Endothelial cell of hepatic sinusoid (primary cell): ENCODE measurements at regions not wholly inside any gene's neighbourhood (a gene's known extent, or its start where the extent isn't known, plus 50 kb on each side); places are given as distances from the start of the nearest gene placed in this dataset.
"Not testable (repeated sequence)": the region's sequence is repeated elsewhere in the genome, so short reads cannot be mapped to it uniquely, and the experiment has no call there.

ENCODE experiments used
- in situ Hi-C: cut with HindIII; loops from 2 replicates; pipeline ENCODE4 v1.10.0; 2017; ENCODE audit warnings: low sequenced_read_pairs

DNA sequence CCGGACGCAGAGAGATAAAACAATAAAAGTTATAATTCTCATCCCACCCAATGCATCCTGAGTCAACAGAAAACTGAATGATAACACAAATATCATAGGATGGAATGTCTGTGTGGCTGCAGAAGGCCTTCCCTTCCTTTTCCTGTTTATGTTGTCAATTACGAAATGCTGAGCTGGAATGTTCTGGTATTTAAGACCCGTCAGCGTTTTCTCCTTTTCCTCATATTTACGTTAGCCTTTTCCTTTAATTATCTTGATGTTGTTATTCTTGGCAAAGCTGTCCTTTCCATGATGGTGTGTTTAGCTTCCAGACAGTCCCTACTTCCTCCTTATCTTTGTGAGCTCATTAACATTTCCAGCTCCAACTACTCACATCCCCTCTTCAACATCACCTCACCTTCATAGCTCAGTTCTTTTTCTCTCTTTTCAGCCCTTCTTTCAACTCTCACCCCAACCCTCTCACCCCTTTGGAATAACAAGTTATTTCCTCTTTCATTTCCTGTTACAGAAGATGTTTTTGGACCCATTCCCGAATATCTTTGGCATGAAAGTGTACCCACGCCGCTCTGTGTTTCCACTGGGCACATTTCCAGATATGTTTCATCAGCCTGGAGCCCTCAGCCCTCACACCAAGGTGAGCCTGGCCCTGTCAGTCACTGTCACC lies 221.6 kb downstream of the NR2F1-AS1 start:
- in situ Hi-C loops = no loop called here

DNA sequence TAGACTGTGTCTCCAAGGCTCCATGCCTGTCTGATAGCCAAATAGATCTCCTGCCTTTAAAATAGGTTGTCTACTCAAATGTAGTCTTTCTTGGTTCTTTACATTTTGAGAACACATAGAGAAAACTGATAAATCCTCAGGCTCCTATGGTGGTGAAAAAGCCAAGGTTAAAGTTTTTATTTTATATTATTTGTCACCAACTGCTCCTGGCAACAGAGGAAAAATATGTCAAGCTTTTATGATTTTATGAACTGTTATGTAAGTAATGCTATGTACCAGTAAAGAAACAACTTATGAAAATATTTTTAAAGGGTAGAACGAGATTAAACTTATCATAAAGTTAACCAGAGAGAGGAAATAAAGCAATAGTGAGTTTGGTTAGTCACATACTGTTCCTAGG lies 222.8 kb downstream of the NR2F1-AS1 start:
- in situ Hi-C loops = no loop called here

DNA sequence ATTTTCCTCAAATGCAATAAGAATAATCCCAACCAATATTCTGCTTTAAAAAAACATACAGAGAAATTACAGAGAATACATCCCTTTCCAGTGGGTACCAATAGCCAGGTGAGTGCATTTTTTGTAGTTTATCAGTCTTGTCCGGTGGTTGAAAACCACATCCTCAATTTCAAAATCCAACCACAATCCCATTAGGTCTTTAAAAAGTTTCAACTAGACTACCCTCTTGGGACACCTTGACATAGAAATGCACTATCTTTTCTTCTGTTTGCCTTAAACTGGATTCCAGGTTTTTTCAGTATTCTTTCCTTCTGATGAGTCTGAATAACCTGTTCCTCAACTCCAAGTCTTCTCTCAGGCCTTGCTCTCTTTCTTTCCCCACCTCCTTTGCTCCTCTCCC lies 223.3 kb downstream of the NR2F1-AS1 start:
- in situ Hi-C loops = no loop called here

DNA sequence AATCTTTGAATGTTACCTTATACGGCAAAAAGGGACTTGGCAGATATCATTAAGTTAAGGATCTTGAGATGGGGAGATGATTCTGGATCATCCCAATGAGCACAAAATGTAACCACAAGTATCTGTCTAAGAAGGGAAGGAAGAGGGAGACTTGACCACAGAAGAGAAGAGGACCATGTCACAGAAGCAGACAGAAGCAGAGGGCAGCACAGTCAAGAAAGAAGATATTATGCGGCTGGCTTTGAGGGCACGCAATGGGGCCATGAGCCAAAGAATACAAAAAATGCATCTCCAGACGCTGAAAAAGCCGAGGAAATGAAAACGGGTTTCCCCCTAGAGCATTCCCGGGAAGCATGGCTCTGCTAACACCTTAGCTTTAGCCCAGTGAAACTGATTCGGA lies 225.3 kb downstream of the NR2F1-AS1 start:
- in situ Hi-C loops = no loop called here

DNA sequence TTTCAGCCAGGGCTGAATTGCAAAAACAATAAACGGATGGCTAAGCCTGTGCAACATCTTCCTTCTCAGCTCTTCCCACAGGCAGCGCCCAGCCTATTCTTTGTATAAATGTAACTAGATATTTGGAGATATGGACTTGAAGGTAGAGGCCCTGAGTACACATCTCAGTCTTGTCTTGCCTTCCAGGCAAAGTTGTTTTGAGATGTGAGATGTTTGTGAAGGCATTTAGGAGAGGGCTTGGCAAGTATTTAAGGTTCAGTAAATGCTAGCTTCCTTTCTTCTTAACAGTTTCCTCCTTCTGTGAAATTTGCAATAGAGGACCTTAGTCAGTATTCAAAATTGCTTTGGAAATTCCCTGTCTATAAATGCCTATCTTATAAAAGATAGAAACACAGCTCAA lies 228.8 kb downstream of the NR2F1-AS1 start:
- in situ Hi-C loops = no loop called here

DNA sequence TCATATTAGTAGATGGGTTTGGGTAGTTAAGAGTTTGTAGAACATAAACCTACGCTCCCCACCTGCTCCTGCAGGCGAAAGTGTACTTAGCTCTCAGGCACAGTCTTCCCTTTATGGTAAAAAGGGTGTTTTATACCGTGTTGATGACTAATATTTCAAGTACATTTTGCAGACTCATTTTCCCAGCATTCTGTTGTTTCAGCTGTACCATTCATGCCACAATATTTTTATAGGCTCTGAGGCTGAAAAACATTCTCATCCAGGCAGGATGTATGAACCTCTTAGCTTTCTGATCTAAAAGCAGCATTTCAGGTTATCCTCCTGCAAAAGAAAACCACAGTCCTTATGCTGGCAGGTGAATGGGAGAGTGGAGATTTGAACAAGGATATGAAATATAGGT lies 231.4 kb downstream of the NR2F1-AS1 start:
- in situ Hi-C loops = no loop called here

DNA sequence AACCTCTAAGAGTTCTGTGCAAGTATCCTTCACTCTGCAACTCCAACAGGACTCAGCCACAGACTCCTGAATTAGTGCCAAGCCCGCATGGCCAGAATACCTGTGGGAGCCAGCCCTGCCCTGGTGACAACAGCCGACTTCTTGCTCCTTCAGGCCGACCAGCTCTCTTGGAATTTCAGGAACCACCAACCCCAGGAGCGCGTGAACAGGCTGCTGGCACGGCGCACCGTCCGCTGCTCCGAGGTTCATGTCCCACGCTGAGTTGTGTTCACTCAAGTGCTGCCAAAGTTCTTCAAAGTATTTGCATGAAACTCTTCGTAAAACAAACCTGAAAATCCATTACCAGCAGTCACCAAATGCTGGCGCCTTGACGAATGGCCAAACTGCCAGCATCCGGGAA lies 232.8 kb downstream of the NR2F1-AS1 start:
- in situ Hi-C loops = no loop called here

DNA sequence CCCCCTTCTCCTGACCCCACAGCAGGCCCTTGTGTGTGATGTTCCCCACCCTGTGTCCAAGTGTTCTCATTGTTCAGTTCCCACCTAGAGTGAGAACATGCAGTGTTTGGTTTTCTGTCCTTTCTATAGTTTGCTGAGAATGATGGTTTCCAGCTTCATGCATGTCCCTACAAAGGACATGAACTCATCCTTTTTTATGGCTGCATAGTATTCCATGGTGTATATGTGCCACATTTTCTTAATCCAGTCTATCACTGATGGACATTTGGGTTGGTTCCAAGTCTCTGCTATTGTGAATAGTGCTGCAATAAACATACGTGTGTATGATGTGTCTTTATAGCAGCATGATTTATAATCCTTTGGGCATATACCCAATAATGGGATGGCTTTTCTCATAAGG lies 234.2 kb downstream of the NR2F1-AS1 start:
- in situ Hi-C loops = not testable (repeated sequence)

DNA sequence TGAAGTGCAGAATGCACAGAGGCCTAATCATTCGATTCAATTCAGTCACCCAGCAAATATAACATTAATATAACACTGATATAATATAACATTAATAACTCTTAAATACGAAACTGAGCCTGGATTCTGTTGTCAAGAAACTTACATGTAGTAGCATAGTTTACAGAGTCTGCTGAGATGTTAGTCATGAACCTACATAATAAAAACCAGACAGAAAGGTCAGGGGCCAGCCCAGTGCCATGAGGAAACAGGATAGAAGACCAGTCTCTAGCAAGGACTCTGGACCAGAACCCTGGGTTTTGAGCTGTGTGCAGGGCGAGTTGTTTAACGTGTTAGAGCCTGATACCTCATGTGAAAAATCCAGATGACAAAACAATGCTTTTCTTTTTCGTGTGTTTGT lies 234.7 kb downstream of the NR2F1-AS1 start:
- in situ Hi-C loops = no loop called here

DNA sequence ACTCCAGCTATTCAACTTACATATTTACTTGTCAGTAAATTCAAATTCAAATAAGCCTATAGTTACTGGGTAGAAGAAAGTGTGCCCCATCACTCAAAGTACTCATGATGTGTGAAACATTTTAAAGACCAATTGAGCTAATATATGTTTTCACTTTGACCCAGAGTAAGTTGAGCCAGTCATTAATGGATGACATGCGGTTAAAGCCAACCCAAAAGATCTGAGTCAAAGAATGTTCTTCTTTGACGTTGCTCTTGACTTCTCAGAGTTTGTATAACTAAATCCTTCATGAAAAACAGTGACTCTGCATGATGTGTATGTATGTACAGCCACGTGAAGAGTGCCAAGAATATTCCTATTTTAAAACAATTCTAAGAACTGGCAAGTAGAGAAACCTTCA lies 237.4 kb downstream of the NR2F1-AS1 start:
- in situ Hi-C loops = no loop called here

DNA sequence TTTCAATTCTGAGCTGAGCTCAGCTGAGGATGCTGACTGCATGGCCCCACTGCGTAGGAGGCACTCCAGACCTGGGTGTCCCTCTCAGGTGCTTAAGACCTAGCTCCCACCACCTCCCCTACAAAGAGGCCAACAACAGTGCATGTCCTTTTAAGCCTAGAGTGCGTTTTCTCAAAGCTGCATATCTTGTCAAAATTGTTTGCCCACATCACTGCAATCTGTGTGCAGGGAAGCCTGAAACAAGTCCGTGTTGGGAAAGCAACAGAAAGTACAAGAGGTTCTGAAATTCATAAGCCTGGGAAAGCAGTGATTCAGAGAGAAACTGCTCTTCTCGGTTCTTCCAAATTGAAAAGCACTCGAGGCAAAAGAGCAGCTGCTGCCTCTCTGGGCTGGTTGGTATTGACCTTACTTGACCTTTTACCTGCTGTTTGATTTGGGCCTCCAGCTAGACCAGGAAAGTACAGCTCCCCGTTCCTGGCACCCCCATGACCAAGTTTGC lies 238.4 kb downstream of the NR2F1-AS1 start:
- in situ Hi-C loops = no loop called here

DNA sequence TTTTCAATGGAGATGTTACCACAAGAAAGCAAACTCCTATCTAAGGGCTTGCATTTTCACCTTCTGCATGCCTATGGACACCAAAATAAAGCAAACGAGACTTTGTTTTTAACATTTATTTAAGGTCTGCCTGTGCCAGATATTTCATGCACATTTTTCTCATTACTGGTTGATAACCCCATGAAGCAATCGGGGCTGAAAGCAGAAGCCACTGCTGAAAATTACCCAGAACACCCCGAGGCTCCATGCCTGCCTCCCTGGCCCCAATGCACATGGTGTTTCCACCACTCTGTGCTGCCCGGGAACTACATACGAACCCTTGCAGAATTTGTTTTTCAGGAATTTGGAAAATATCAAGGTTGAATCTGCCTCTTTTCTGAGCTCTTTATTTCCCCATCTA lies 240.1 kb downstream of the NR2F1-AS1 start:
- in situ Hi-C loops = no loop called here

DNA sequence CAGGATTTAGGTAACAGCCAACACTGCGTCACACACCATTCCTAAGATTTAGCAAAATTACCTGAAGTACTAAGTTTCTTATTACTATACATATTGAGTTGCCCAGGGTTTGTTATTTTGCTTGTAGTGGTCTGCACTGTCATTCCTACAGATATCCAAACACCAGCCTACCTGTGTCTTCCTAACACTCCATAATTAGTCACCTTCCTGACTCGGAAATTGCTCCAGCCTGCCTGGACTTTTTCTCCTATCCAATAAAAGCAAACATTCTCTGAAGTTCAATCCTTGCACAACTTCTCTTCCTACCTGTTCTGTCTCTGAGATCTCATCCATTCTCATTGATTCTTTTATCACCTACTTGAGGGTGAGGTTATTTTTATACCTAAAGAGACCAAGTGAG lies 243.9 kb downstream of the NR2F1-AS1 start:
- in situ Hi-C loops = no loop called here

DNA sequence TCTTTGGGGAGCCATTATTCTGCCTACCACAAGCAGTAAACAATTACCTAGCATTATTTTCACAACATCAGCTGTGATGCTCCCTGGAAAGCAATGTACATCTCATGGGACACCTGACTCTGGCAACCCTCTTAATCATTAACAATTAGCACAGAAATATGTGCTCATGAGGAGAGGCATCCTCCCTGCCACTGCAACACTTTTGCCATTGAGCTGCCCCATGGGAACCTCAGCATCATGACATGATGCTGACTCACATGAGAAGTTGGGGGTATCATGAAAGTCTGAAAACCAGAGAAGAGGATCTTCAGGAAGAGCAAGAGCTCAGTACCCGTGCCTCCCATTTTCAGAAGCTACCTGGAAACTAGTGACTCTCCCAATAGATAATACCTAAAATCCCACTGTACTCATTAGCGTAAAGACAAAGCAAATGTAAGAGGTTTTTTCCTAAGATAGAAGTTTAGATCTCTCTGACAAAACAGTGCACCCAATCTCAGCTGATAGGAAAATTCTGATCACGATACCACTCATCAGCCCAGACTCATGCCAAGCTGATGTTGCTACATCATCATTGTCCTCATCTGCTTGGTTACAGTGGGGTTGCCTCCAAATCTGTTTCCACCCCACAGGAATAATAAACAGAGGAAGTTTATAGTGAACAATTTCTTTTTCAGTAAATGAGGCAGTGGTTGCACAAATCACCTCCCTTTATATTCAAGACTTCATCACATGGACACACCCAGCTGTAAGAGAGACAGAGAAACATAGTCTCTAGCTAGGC lies 244.5 kb downstream of the NR2F1-AS1 start:
- in situ Hi-C loops = no loop called here

DNA sequence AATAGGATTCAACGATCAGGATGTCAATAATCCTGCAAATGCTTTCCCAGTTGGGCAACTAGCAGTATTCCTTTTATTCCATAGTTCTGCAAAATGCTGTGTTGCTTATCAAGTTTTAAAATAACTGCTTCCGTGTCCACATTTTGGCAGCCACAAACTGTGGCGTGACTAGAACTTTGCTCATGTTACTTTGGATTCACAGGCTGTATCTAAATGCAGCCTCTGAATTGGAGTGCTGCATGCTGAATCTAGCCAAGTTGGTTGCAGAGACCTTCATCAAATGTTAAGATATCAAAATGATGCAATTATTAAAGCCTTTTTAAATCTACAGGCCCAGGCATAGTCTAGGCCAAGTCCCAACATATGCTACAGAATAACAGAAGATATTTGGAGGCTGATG lies 249.2 kb downstream of the NR2F1-AS1 start:
- in situ Hi-C loops = no loop called here

DNA sequence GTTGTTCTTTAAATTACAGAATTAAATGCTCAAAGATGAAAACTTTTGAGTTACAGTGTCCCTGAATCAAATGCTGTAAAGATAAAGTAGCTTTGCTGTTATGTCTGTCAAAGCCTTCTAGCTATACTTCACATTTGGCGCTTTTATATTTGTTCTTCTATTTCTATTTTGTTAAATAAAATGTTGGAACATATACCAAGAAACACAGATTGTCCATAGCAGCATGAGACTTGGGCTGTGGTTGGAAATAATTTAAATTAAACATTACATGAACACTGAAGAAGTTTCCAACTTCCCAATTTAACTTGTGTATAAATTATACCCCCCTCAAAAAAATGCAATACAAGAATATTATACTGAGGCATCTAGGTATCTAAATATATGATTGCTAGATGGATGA lies 249.8 kb downstream of the NR2F1-AS1 start:
- in situ Hi-C loops = no loop called here

DNA sequence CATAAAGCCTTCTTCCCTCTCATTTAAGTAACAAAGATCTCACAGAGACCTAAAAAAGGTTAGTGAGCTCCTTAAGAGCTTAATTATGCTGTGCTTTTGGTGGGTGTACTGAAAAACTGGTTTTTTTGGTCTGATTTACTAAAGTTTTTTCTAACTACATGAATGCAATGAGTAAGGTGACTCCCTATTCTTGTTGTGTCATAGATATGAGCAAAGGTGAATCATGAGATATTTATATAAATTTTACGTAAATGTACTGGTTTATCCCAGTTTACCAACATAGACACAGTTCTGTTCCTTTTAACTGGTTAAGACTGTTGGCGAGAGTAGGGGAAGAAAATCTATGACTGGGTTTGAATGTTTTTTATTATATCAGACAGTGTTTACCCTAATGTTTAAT lies 250.5 kb downstream of the NR2F1-AS1 start:
- in situ Hi-C loops = no loop called here

DNA sequence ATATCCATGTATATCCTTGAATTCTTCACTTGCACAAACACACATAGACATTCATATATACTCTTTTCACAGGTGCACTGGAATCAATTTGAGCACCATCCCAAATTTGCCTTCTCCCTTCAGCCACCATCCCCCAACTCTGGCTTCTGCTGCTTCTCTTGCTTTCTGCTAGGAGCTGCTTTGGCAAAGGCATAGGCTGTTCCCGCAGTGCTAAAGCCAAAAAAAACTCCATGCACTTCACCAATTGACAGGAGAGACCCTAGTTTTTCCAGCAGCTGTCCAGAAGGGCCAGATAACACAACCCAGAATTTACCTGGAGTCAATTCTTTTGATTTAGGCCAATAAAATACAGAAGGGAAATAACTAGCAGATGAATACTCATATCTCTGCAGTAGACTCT lies 251.3 kb downstream of the NR2F1-AS1 start:
- in situ Hi-C loops = no loop called here

DNA sequence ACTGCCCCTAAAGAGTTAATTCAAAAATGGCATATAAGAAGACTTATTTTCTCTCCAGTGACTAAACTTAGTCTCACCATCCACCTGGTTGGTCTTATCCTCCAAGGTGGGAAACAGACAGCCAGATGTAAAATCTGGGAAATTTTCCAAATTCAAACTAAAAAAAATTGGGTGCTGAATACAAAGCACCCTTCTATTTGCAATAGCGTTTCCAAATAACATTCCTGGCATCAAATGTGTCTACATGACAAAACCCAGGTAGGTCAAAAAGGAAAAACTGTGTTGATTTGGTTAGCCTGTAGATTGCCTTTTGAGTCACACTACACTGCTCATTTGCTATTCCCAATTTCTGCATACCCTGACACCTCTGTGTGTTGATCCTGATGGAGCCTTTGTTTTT lies 252.2 kb downstream of the NR2F1-AS1 start:
- in situ Hi-C loops = no loop called here

DNA sequence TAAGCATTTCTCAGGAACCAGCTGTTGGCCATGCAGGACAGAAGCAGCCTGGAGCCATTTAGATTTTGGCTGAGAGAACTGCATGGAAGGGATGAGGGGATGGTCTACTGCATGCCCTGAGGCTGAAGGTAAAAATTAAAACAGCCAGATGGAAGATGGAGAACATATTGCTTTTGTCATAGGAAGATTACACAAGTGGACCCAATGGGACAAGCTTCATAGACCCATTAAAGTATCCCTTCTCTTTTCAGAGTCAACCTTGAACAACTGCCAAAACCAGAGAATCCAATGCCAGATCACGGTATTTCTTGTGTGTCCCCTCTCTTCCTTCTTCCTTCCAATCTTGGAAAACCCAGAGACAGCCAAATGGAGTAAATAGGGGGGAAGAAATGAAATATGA lies 253.4 kb downstream of the NR2F1-AS1 start:
- in situ Hi-C loops = no loop called here

DNA sequence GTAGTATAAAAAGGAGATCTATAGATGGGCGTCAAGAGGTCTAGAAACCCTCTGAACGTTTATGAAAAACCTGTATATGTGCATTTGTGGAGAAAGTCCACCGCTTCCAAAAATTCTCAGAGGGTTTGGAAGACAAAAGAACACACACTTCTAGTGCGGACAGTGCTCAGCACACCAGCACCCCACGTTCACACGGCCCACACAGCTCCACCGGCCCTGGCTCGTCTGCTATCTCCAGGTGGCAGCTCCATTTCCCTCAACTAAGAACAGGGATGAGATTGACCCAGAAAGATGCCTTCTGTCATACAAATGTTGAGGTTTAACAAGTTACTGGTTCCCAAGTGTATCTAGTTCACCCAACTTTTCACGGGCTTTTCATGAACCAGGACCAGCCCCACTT lies 255.1 kb downstream of the NR2F1-AS1 start:
- in situ Hi-C loops = no loop called here
